ENCODE measurements at regions not wholly inside any gene's neighbourhood (a gene's known extent, or its start where the extent isn't known, plus 50 kb on each side); places are given as distances from the start of the nearest gene placed in this dataset.

GRCh38 chr11:19432370-19433061, 191.8 kb upstream of the E2F8 start:
- no peaks in the 10 kb centered on the region for H3K36me3 ChIP-seq (ENCODE audit: control insufficient read depth in 1 of 2, insufficient read depth in 2 of 2, low read length in 2 of 2)
- no peaks in the 10 kb centered on the region for H3K27me3 ChIP-seq (ENCODE audit: control insufficient read depth in 1 of 2, insufficient read depth in 2 of 2, low read length in 2 of 2)
- H3K27ac ChIP-seq (ENCODE audit: low read depth, low read length): peak overlapping the region; percentile 27
- H3K9ac ChIP-seq (ENCODE audit: low read depth in 1 of 2, low read length in 2 of 2): peak overlapping the region in 1 of 2 donors; percentile 19
- H3K4me1 ChIP-seq (ENCODE audit: control insufficient read depth in 1 of 2, insufficient read depth in 2 of 2, low read length in 2 of 2): peaks cover 32 to 37% of the 10 kb centered on the region in 2 donors
- H3K9me3 ChIP-seq (ENCODE audit: control insufficient read depth in 1 of 2, low read length in 2 of 2): no peaks in the 10 kb centered on the region
- peak overlapping the region in 1 of 2 donors; percentile 31 for H3K4me3 ChIP-seq (ENCODE audit: low read depth in 1 of 2, low read length in 2 of 2)

GRCh38 chr11:19430754-19431398, 190.1 kb upstream of the E2F8 start:
- H3K27me3 ChIP-seq (ENCODE audit: control insufficient read depth in 1 of 2, insufficient read depth in 2 of 2, low read length in 2 of 2): no peaks in the 10 kb centered on the region
- no peak overlapping the region for H3K27ac ChIP-seq (ENCODE audit: low read depth, low read length)
- H3K4me3 ChIP-seq (ENCODE audit: low read depth in 1 of 2, low read length in 2 of 2): no peak overlapping the region
- no peaks in the 10 kb centered on the region for H3K9me3 ChIP-seq (ENCODE audit: control insufficient read depth in 1 of 2, low read length in 2 of 2)
- no peaks in the 10 kb centered on the region for H3K36me3 ChIP-seq (ENCODE audit: control insufficient read depth in 1 of 2, insufficient read depth in 2 of 2, low read length in 2 of 2)
- H3K9ac ChIP-seq (ENCODE audit: low read depth in 1 of 2, low read length in 2 of 2): no peak overlapping the region
- H3K4me1 ChIP-seq (ENCODE audit: control insufficient read depth in 1 of 2, insufficient read depth in 2 of 2, low read length in 2 of 2): peaks cover 32 to 37% of the 10 kb centered on the region in 2 donors

- Histone ChIP-seq H3K4me3 (ENCODE audit: low read depth in 1 of 2, low read length in 2 of 2) (no peak overlapping the region), H3K9ac (ENCODE audit: low read depth in 1 of 2, low read length in 2 of 2) (no peak overlapping the region), H3K27ac (ENCODE audit: low read depth, low read length) (no peak overlapping the region), H3K4me1 (ENCODE audit: control insufficient read depth in 1 of 2, insufficient read depth in 2 of 2, low read length in 2 of 2) (peaks cover 32 to 37% of the 10 kb centered on the region in 2 donors), H3K36me3 (ENCODE audit: control insufficient read depth in 1 of 2, insufficient read depth in 2 of 2, low read length in 2 of 2) (no peaks in the 10 kb centered on the region), H3K9me3 (ENCODE audit: control insufficient read depth in 1 of 2, low read length in 2 of 2) (no peaks in the 10 kb centered on the region), H3K27me3 (ENCODE audit: control insufficient read depth in 1 of 2, insufficient read depth in 2 of 2, low read length in 2 of 2) (no peaks in the 10 kb centered on the region)
Observed at GRCh38 chr11:19430346-19430745, 189.6 kb upstream of the E2F8 start.

- no peak overlapping the region for H3K27ac ChIP-seq (ENCODE audit: low read depth, low read length)
- peaks cover 32 to 37% of the 10 kb centered on the region in 2 donors for H3K4me1 ChIP-seq (ENCODE audit: control insufficient read depth in 1 of 2, insufficient read depth in 2 of 2, low read length in 2 of 2)
- no peaks in the 10 kb centered on the region for H3K9me3 ChIP-seq (ENCODE audit: control insufficient read depth in 1 of 2, low read length in 2 of 2)
- H3K4me3 ChIP-seq (ENCODE audit: low read depth in 1 of 2, low read length in 2 of 2): no peak overlapping the region
- no peak overlapping the region for H3K9ac ChIP-seq (ENCODE audit: low read depth in 1 of 2, low read length in 2 of 2)
- H3K27me3 ChIP-seq (ENCODE audit: control insufficient read depth in 1 of 2, insufficient read depth in 2 of 2, low read length in 2 of 2): no peaks in the 10 kb centered on the region
- H3K36me3 ChIP-seq (ENCODE audit: control insufficient read depth in 1 of 2, insufficient read depth in 2 of 2, low read length in 2 of 2): no peaks in the 10 kb centered on the region
Observed at GRCh38 chr11:19429108-19429760, 188.5 kb upstream of the E2F8 start.

GRCh38 chr11:19428206-19429002, 187.7 kb upstream of the E2F8 start:
- Histone ChIP-seq H3K27me3 (ENCODE audit: control insufficient read depth in 1 of 2, insufficient read depth in 2 of 2, low read length in 2 of 2) (no peaks in the 10 kb centered on the region), H3K4me1 (ENCODE audit: control insufficient read depth in 1 of 2, insufficient read depth in 2 of 2, low read length in 2 of 2) (peaks cover 32 to 37% of the 10 kb centered on the region in 2 donors), H3K36me3 (ENCODE audit: control insufficient read depth in 1 of 2, insufficient read depth in 2 of 2, low read length in 2 of 2) (no peaks in the 10 kb centered on the region), H3K27ac (ENCODE audit: low read depth, low read length) (no peak overlapping the region), H3K9ac (ENCODE audit: low read depth in 1 of 2, low read length in 2 of 2) (no peak overlapping the region), H3K9me3 (ENCODE audit: control insufficient read depth in 1 of 2, low read length in 2 of 2) (no peaks in the 10 kb centered on the region), H3K4me3 (ENCODE audit: low read depth in 1 of 2, low read length in 2 of 2) (no peak overlapping the region)

- H3K27me3 ChIP-seq (ENCODE audit: control insufficient read depth in 1 of 2, insufficient read depth in 2 of 2, low read length in 2 of 2): no peaks in the 10 kb centered on the region
- no peak overlapping the region for H3K27ac ChIP-seq (ENCODE audit: low read depth, low read length)
- no peak overlapping the region for H3K4me3 ChIP-seq (ENCODE audit: low read depth in 1 of 2, low read length in 2 of 2)
- H3K9ac ChIP-seq (ENCODE audit: low read depth in 1 of 2, low read length in 2 of 2): no peak overlapping the region
- no peaks in the 10 kb centered on the region for H3K36me3 ChIP-seq (ENCODE audit: control insufficient read depth in 1 of 2, insufficient read depth in 2 of 2, low read length in 2 of 2)
- no peaks in the 10 kb centered on the region for H3K9me3 ChIP-seq (ENCODE audit: control insufficient read depth in 1 of 2, low read length in 2 of 2)
- H3K4me1 ChIP-seq (ENCODE audit: control insufficient read depth in 1 of 2, insufficient read depth in 2 of 2, low read length in 2 of 2): peaks cover 23% of the 10 kb centered on the region in 2 donors
Observed at GRCh38 chr11:19426756-19427403, 186.1 kb upstream of the E2F8 start.

GRCh38 chr11:19426011-19426755, 185.4 kb upstream of the E2F8 start:
- Histone ChIP-seq H3K9ac (ENCODE audit: low read depth in 1 of 2, low read length in 2 of 2) (no peak overlapping the region), H3K4me3 (ENCODE audit: low read depth in 1 of 2, low read length in 2 of 2) (no peak overlapping the region), H3K36me3 (ENCODE audit: control insufficient read depth in 1 of 2, insufficient read depth in 2 of 2, low read length in 2 of 2) (no peaks in the 10 kb centered on the region), H3K9me3 (ENCODE audit: control insufficient read depth in 1 of 2, low read length in 2 of 2) (no peaks in the 10 kb centered on the region), H3K27ac (ENCODE audit: low read depth, low read length) (no peak overlapping the region), H3K4me1 (ENCODE audit: control insufficient read depth in 1 of 2, insufficient read depth in 2 of 2, low read length in 2 of 2) (peaks cover 23% of the 10 kb centered on the region in 2 donors), H3K27me3 (ENCODE audit: control insufficient read depth in 1 of 2, insufficient read depth in 2 of 2, low read length in 2 of 2) (no peaks in the 10 kb centered on the region)

GRCh38 chr11:19422276-19422675, 181.5 kb upstream of the E2F8 start:
- H3K4me3 ChIP-seq (ENCODE audit: low read depth in 1 of 2, low read length in 2 of 2): no peak overlapping the region
- H3K27me3 ChIP-seq (ENCODE audit: control insufficient read depth in 1 of 2, insufficient read depth in 2 of 2, low read length in 2 of 2): no peaks in the 10 kb centered on the region
- no peaks in the 10 kb centered on the region for H3K9me3 ChIP-seq (ENCODE audit: control insufficient read depth in 1 of 2, low read length in 2 of 2)
- H3K4me1 ChIP-seq (ENCODE audit: control insufficient read depth in 1 of 2, insufficient read depth in 2 of 2, low read length in 2 of 2): no peaks in the 10 kb centered on the region
- no peaks in the 10 kb centered on the region for H3K36me3 ChIP-seq (ENCODE audit: control insufficient read depth in 1 of 2, insufficient read depth in 2 of 2, low read length in 2 of 2)
- no peak overlapping the region for H3K27ac ChIP-seq (ENCODE audit: low read depth, low read length)
- H3K9ac ChIP-seq (ENCODE audit: low read depth in 1 of 2, low read length in 2 of 2): no peak overlapping the region

- H3K27ac ChIP-seq (ENCODE audit: low read depth, low read length): no peak overlapping the region
- H3K36me3 ChIP-seq (ENCODE audit: control insufficient read depth in 1 of 2, insufficient read depth in 2 of 2, low read length in 2 of 2): no peaks in the 10 kb centered on the region
- H3K9ac ChIP-seq (ENCODE audit: low read depth in 1 of 2, low read length in 2 of 2): no peak overlapping the region
- no peaks in the 10 kb centered on the region for H3K27me3 ChIP-seq (ENCODE audit: control insufficient read depth in 1 of 2, insufficient read depth in 2 of 2, low read length in 2 of 2)
- no peaks in the 10 kb centered on the region for H3K9me3 ChIP-seq (ENCODE audit: control insufficient read depth in 1 of 2, low read length in 2 of 2)
- no peaks in the 10 kb centered on the region for H3K4me1 ChIP-seq (ENCODE audit: control insufficient read depth in 1 of 2, insufficient read depth in 2 of 2, low read length in 2 of 2)
- H3K4me3 ChIP-seq (ENCODE audit: low read depth in 1 of 2, low read length in 2 of 2): no peak overlapping the region
Observed at GRCh38 chr11:19420868-19421533, 180.3 kb upstream of the E2F8 start.

Measured in duodenal mucosa (tissue), 2 donors.